ENCODE measurements at regions not wholly inside any gene's neighbourhood (a gene's known extent, or its start where the extent isn't known, plus 50 kb on each side); places are given as distances from the start of the nearest gene placed in this dataset.

DNA sequence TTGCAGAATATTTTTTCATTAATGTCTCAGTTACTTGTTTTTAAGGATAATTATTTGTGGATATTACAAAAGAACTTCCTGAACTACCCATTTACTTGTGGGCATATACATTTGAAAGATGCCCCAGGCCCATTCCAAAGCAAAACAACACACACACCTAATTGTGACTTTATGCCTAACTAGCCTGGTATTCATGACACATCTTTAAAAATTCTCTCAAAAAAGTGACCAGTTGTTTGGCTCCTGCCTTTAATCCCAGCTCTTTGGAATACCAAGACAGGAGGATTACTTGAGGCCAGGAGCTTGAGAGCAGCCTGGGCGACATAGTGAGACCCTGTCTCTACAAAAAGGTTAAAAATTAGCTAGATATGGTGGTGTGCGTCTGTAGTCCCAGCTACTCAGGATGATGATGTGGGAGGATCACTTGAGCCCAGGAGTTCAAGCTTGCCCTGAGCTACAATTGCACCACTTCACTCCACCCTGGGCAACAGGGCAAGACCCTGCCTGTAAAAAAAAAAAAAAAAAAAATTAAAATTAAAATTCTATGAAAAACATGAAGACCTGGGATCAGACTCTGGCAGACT lies 51.7 kb upstream of the SLC4A7 start:
- DNase-seq (ENCODE audit: low spot score) (no peak), ATAC-seq (no peak)
- 0 out of 2 replicates have a peak, but pooled peaks cover 14% of the 10 kb centered on the region for H3F3A ChIP-seq (replicated peaks; ENCODE audit: low read depth)
- no peak overlapping the region for H2AFZ ChIP-seq
- Mint-ChIP-seq H3K9me3 (no peaks in the 10 kb centered on the region), H3K4me3 (no peak overlapping the region), H3K27ac (peak overlapping the region; percentile 64; the same call in 1 of the 2 replicates), H3K27me3 (ENCODE audit: insufficient read depth, low read depth, poor library complexity) (peaks cover 20% of the 10 kb centered on the region), H3K36me3 (ENCODE audit: low read depth) (no peaks in the 10 kb centered on the region), H3K4me1 (peaks cover 56% of the 10 kb centered on the region)
- no peak overlapping the region for H3K27ac ChIP-seq (ENCODE audit: low read depth)
- H3K9me2 ChIP-seq (ENCODE audit: insufficient read depth): no peaks in the 10 kb centered on the region
- no peaks in the 10 kb centered on the region for H4K20me1 ChIP-seq (replicated peaks; ENCODE audit: insufficient read depth)
- no peaks in the 10 kb centered on the region for H3K36me3 ChIP-seq (ENCODE audit: insufficient read depth)
- no peak overlapping the region for H3K4me3 ChIP-seq
- H3K79me2 ChIP-seq (replicated peaks; ENCODE audit: insufficient read depth): no peaks in the 10 kb centered on the region
- H3K4me2 ChIP-seq: no peak overlapping the region
- TF ChIP-seq, protein P1, sequence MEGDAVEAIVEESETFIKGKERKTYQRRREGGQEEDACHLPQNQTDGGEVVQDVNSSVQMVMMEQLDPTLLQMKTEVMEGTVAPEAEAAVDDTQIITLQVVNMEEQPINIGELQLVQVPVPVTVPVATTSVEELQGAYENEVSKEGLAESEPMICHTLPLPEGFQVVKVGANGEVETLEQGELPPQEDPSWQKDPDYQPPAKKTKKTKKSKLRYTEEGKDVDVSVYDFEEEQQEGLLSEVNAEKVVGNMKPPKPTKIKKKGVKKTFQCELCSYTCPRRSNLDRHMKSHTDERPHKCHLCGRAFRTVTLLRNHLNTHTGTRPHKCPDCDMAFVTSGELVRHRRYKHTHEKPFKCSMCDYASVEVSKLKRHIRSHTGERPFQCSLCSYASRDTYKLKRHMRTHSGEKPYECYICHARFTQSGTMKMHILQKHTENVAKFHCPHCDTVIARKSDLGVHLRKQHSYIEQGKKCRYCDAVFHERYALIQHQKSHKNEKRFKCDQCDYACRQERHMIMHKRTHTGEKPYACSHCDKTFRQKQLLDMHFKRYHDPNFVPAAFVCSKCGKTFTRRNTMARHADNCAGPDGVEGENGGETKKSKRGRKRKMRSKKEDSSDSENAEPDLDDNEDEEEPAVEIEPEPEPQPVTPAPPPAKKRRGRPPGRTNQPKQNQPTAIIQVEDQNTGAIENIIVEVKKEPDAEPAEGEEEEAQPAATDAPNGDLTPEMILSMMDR (conservative IDR thresholded peaks at IDR 0.05; ENCODE audit: low read depth in 2 of 2): no peak
- no peak for TF ChIP-seq STAT1 (IDR thresholded peaks at IDR 0.05; ENCODE audit: unreplicated experiment)
- TF ChIP-seq CREB1 (CRISPR knock-in tag; IDR thresholded peaks at IDR 0.05; ENCODE audit: low read depth): no peak
- TF ChIP-seq EZH2 (IDR thresholded peaks at IDR 0.05; ENCODE audit: low read depth, unreplicated experiment): no peak
- TF ChIP-seq NANOG (IDR thresholded peaks at IDR 0.05; ENCODE audit: borderline replicate concordance): no peak
- TF ChIP-seq, protein P2, sequence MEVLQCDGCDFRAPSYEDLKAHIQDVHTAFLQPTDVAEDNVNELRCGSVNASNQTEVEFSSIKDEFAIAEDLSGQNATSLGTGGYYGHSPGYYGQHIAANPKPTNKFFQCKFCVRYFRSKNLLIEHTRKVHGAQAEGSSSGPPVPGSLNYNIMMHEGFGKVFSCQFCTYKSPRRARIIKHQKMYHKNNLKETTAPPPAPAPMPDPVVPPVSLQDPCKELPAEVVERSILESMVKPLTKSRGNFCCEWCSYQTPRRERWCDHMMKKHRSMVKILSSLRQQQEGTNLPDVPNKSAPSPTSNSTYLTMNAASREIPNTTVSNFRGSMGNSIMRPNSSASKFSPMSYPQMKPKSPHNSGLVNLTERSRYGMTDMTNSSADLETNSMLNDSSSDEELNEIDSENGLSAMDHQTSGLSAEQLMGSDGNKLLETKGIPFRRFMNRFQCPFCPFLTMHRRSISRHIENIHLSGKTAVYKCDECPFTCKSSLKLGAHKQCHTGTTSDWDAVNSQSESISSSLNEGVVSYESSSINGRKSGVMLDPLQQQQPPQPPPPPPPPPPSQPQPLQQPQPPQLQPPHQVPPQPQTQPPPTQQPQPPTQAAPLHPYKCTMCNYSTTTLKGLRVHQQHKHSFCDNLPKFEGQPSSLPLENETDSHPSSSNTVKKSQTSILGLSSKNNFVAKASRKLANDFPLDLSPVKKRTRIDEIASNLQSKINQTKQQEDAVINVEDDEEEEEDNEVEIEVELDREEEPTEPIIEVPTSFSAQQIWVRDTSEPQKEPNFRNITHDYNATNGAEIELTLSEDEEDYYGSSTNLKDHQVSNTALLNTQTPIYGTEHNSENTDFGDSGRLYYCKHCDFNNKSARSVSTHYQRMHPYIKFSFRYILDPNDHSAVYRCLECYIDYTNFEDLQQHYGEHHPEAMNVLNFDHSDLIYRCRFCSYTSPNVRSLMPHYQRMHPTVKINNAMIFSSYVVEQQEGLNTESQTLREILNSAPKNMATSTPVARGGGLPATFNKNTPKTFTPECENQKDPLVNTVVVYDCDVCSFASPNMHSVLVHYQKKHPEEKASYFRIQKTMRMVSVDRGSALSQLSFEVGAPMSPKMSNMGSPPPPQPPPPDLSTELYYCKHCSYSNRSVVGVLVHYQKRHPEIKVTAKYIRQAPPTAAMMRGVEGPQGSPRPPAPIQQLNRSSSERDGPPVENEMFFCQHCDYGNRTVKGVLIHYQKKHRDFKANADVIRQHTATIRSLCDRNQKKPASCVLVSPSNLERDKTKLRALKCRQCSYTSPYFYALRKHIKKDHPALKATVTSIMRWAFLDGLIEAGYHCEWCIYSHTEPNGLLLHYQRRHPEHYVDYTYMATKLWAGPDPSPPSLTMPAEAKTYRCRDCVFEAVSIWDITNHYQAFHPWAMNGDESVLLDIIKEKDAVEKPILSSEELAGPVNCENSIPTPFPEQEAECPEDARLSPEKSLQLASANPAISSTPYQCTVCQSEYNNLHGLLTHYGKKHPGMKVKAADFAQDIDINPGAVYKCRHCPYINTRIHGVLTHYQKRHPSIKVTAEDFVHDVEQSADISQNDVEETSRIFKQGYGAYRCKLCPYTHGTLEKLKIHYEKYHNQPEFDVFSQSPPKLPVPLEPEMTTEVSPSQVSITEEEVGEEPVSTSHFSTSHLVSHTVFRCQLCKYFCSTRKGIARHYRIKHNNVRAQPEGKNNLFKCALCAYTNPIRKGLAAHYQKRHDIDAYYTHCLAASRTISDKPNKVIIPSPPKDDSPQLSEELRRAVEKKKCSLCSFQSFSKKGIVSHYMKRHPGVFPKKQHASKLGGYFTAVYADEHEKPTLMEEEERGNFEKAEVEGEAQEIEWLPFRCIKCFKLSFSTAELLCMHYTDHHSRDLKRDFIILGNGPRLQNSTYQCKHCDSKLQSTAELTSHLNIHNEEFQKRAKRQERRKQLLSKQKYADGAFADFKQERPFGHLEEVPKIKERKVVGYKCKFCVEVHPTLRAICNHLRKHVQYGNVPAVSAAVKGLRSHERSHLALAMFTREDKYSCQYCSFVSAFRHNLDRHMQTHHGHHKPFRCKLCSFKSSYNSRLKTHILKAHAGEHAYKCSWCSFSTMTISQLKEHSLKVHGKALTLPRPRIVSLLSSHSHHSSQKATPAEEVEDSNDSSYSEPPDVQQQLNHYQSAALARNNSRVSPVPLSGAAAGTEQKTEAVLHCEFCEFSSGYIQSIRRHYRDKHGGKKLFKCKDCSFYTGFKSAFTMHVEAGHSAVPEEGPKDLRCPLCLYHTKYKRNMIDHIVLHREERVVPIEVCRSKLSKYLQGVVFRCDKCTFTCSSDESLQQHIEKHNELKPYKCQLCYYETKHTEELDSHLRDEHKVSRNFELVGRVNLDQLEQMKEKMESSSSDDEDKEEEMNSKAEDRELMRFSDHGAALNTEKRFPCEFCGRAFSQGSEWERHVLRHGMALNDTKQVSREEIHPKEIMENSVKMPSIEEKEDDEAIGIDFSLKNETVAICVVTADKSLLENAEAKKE (CRISPR knock-in tag; IDR thresholded peaks at IDR 0.05): no peak
- no peak for TF ChIP-seq JUNB (IDR thresholded peaks at IDR 0.05; ENCODE audit: unreplicated experiment)
- TF ChIP-seq EZH2phosphoT487 (IDR thresholded peaks at IDR 0.05; ENCODE audit: unreplicated experiment): no peak
- TF ChIP-seq ZNF331 (CRISPR knock-in tag; IDR thresholded peaks at IDR 0.05; ENCODE audit: low read depth): no peak
- TF ChIP-seq, protein P3, sequence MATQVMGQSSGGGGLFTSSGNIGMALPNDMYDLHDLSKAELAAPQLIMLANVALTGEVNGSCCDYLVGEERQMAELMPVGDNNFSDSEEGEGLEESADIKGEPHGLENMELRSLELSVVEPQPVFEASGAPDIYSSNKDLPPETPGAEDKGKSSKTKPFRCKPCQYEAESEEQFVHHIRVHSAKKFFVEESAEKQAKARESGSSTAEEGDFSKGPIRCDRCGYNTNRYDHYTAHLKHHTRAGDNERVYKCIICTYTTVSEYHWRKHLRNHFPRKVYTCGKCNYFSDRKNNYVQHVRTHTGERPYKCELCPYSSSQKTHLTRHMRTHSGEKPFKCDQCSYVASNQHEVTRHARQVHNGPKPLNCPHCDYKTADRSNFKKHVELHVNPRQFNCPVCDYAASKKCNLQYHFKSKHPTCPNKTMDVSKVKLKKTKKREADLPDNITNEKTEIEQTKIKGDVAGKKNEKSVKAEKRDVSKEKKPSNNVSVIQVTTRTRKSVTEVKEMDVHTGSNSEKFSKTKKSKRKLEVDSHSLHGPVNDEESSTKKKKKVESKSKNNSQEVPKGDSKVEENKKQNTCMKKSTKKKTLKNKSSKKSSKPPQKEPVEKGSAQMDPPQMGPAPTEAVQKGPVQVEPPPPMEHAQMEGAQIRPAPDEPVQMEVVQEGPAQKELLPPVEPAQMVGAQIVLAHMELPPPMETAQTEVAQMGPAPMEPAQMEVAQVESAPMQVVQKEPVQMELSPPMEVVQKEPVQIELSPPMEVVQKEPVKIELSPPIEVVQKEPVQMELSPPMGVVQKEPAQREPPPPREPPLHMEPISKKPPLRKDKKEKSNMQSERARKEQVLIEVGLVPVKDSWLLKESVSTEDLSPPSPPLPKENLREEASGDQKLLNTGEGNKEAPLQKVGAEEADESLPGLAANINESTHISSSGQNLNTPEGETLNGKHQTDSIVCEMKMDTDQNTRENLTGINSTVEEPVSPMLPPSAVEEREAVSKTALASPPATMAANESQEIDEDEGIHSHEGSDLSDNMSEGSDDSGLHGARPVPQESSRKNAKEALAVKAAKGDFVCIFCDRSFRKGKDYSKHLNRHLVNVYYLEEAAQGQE (IDR thresholded peaks at IDR 0.05; ENCODE audit: unreplicated experiment): no peak
- TF ChIP-seq ZNF114 (CRISPR knock-in tag; IDR thresholded peaks at IDR 0.05): no peak
- TF ChIP-seq, protein P4, sequence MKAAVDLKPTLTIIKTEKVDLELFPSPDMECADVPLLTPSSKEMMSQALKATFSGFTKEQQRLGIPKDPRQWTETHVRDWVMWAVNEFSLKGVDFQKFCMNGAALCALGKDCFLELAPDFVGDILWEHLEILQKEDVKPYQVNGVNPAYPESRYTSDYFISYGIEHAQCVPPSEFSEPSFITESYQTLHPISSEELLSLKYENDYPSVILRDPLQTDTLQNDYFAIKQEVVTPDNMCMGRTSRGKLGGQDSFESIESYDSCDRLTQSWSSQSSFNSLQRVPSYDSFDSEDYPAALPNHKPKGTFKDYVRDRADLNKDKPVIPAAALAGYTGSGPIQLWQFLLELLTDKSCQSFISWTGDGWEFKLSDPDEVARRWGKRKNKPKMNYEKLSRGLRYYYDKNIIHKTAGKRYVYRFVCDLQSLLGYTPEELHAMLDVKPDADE (IDR thresholded peaks at IDR 0.05): no peak
- no peak for TF ChIP-seq POLR2AphosphoS5 (IDR thresholded peaks at IDR 0.05; ENCODE audit: low read depth)
- H3K27me3 ChIP-seq (ENCODE audit: insufficient read depth): peaks cover 16% of the 10 kb centered on the region
- H3K4me1 ChIP-seq (ENCODE audit: insufficient read depth): peaks cover 26% of the 10 kb centered on the region

Measured in GM23338 (cell line).